Limb (tissue), 2 donors: ENCODE measurements at regions not wholly inside any gene's neighbourhood (a gene's known extent, or its start where the extent isn't known, plus 50 kb on each side); places are given as distances from the start of the nearest gene placed in this dataset.
"Not testable (repeated sequence)": the region's sequence is repeated elsewhere in the genome, so short reads cannot be mapped to it uniquely, and the experiment has no call there.

Source experiments
- DNase-seq, 2 donors: peaks; one replicate each; pipeline ENCODE4 v3.0.0-alpha.2; 2016; ENCODE audit errors: extremely low spot score in 2 of 2

GRCh38 chr7:149334930-149335329 is 72.9 kb downstream of the ZNF783 start:
- no peak for DNase-seq

- DNase-seq = no peak
Measured at GRCh38 chr7:149348758-149349369, 86.9 kb downstream of the ZNF783 start.

- DNase-seq = peak in 1 of 2 donors; percentile 1
Measured at GRCh38 chr7:149353739-149354504, 91.9 kb downstream of the ZNF783 start.

GRCh38 chr7:149355035-149355389 is 93.0 kb downstream of the ZNF783 start:
- DNase-seq = not testable (repeated sequence)

GRCh38 chr7:149355390-149356048 is 93.5 kb downstream of the ZNF783 start:
- DNase-seq = no peak

- DNase-seq = no peak
Measured at GRCh38 chr7:149362696-149363095, 98.2 kb downstream of the ZNF777 start.

GRCh38 chr7:149367418-149368180 is 93.3 kb downstream of the ZNF777 start:
- DNase-seq = no peak

GRCh38 chr7:149369497-149369896 is 91.4 kb downstream of the ZNF777 start:
- no peak for DNase-seq

GRCh38 chr7:149370790-149371189 is 90.1 kb downstream of the ZNF777 start:
- no peak for DNase-seq

GRCh38 chr7:149373089-149373488 is 87.8 kb downstream of the ZNF777 start:
- no peak for DNase-seq

- DNase-seq = no peak
Measured at GRCh38 chr7:149375234-149376008, 85.4 kb downstream of the ZNF777 start.

- no peak for DNase-seq
Measured at GRCh38 chr7:149377386-149377785, 83.5 kb downstream of the ZNF777 start.

- DNase-seq = no peak
Measured at GRCh38 chr7:149379625-149380024, 81.2 kb downstream of the ZNF777 start.

GRCh38 chr7:149381245-149381644 is 79.6 kb downstream of the ZNF777 start:
- DNase-seq = no peak
